Stimulated activated CD4-positive, alpha-beta T cell treated with anti-CD3 and anti-CD28 coated beads, TNF-alpha, amount 100 ng/mL, for 24 hours (primary cell): ENCODE measurements at regions not wholly inside any gene's neighbourhood (a gene's known extent, or its start where the extent isn't known, plus 50 kb on each side); places are given as distances from the start of the nearest gene placed in this dataset.
"Not testable (repeated sequence)": the region's sequence is repeated elsewhere in the genome, so short reads cannot be mapped to it uniquely, and the experiment has no call there.

Experiments used
- DNase-seq, 3 experiments: peaks; one replicate each; pipeline ENCODE4 v3.0.0-alpha.2; 2020; ENCODE audit warnings: low read depth in 3 of 3

DNA sequence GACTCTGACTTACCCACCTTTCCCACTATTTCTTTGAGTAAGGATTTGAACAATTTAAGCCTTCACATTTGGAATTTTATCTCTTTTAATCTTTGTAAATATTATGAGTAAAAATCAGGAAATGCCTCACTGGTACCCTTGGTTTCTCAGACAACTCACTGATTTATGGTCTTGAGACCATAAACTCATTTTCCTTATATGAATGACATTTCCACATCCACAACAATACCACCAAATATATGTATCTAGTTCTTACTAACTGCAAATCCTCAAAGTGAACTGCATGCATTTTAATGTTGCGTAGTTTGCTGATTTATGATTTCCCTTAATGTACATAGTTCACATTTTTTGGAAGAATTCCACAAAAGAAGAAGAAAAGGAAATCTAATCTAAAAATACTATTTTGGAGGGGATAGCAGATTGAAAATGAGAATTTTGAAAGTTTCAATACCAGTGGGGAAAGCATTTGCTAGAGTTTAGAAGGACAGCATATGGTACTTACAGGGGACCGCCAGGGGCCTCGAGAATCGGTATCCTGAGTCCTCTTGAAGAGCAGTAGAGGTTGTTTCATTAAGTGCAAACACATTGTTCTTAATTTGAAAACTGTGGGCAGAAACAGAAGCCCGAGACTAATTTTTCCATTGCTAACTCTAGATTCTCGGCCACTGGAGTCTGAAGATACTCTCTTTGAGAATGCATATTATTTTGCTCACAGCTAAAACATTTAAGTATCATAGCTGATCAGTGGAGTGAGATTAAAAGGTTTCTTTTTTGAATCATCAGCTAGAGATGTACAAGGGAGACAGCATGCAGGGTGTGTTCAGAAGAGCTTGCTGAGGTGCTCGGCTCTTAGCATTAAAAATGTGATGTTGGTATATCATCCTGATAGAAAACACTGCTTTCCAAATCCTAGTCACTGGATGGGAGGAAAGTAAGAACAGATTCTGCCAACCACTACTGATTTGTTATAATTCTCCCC lies 964.0 kb downstream of the GATA3 start:
- DNase-seq: no peak

DNA sequence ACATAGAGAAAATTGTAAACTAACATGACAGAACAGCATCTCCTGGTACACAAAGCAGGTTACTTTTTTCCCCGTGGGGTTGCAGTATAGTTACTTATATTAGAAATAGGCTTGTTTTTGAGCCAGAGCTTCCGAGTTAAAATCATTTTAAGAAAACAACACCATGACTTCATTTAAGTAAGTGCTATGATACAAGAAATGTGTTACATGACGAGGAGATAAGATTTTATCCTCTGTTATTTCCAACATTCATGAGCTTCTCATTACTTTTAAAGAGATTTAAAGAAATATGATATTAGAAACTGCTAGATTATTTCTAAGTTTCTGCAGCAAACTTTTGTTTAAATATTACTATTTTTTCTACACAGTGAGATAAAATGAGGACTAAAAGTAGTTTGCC lies 968.7 kb downstream of the GATA3 start:
- DNase-seq: no peak

DNA sequence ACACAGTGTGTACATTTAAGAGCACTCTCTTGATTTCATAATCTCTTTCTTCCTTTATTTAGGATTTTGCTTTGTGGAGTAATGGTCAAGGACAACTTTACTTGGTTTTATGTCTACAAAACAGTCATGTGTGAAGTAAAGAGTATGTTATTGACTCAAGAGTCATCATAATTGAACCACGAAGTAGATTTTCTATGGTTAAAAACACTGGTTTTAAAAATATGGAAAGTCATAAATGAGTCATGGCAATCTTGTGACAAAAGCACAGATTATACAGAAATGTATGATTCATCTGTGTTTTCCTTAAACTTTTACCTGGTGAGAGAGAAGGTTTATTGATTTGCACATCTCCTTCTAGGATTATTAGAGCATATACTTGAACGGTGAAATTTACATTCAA lies 969.7 kb downstream of the GATA3 start:
- no peak for DNase-seq

DNA sequence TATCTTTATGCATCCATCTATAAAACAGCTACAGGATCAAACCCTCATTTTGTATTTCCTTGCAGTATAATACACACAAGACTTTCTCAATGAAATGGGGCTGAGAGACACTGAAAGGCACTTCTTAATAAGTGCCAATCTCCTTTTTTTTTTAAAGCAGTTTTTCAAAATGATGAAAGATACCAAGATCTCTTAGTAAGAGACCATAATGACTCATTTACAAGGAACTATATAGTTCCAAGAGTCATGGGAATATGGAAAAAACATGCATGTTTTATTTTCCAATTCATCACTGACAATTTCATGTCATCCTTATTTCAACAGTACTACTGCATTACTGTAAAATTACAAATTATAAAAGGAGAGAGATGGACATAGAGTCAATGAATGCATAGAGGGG lies 973.7 kb downstream of the GATA3 start:
- DNase-seq: no peak

DNA sequence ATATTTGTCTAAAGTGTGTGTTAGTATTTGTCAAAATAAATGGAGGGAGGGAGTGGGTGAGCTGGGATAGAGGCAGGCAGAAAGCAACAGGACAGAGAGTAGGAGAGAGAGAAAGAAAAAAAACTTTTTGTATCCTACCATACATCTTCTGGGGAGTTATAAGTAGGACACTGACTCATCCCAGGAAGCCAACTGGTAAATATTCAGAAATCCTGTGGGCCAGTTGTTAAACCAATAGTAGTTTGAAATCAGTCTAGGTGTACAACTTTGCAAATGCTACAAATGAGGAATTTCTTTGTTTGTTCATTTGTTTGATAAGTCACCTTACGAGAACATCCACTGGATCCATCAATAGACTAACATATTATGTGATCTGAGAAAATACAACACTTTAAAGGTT lies 980.9 kb downstream of the GATA3 start:
- no peak for DNase-seq

DNA sequence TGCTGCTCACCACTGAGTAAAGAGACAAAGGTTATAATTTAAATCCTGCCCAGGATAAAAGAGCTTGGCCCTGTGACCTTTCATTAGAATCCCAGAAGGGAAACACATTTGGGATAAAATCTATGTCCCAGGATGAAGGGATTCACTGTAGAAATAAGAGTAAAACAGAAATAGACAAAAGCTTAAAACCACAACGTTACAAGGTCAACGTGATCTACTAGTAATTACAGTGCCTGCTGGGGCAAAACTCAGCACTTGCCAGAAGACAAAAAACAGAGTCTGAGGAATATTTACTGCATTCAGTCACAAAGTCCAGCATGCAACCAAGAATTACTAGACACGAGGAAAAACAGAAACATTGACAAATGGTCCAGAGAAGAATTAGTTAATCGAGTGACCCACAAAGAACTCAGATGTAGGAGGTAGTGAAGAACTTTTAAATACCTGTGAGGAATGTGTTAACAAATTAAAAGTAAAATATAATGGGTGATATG lies 982.3 kb downstream of the GATA3 start:
- DNase-seq: no peak

DNA sequence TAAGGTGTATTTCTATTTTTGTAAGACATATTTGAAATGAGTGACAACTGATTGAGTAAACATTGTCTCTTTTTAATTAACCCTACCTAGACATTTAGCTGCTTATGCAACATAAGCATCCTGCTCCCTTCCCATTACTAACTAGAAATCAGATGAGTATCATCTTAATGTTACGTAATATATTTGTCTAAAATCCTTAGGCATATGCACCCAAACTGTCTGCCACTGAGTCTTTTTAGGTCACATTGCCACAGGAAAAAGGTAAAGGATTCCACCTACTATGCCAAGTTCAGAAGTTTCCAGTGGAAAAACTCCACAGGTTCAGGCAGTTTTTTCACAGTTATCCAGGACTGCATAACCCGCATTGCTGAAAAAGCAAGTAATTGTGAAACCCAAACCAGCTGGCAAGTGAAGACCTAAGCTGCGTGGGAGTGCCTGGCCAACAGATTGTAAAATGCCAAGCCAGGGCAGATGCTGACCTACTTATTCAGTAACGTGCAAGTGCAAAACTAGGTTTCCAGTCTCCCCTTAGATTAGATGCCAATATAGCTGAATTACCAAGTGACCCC lies 983.7 kb downstream of the GATA3 start:
- no peak for DNase-seq

DNA sequence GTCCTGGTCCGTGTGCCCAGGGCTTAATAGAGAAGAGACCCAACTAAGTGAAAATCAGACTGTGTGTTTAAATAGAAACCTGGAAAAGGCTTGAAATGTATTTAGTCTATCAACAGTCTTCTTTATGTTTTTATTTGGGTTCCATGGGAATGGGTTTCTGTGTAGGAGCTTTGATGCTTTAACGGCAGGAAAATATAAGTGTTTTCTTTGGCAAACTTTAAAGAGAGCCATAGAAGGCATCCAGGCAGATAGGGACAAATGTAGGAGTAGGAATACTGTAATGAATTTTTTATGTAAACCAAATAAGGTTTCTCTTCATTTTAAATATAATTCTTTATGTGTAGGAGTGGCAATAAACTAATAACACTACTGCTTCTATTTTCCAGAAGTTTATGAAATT lies 989.0 kb downstream of the GATA3 start:
- DNase-seq: no peak

DNA sequence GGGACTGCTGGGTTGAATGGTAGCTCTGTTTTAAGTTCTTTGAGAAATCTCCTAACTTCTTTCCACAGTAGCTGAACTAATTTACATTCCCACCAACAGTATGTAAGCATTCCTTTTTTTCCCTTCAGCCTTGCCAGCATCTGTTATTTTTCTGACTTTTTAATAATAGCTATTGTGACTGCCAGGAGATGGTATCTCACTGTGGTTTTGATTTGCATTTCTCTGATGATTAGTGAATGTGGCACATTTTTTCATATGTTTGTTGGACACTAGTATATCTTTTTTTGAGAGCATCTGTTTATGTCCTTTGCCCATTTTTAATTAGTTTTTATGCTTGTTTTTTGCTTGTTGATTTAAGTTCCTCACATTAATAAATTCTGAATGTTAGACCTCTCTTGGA lies 990.8 kb downstream of the GATA3 start:
- DNase-seq: no peak

DNA sequence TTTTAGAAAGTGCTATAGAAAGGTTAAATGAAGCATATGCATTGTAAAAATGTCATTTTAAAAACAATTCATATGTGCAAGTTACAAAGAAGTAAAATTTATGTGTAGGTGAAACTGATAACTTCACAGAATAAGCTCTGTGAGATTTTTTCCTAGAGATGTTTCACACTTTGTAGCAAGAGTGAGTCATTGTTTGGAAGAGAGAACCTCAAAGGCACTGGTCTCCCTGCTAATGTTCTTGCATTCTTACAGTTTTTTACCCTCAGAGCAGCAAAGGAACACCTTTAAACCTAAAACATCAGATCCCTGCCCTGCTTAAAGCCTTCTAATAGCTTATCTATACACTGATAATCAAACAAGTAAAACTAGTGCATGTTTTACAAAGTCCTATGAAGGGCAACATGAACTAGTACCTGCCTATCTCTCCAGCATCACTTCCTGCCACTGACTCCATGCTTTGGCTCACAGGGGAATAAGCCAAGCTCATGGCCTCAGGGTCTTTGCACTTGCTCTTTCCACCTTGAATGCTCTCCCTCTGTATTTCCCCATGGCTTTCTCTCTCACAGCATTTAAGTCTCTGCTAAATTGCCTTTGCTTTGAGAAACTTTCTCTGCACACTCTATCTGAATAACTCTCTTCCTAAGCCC lies 997.0 kb downstream of the GATA3 start:
- no peak for DNase-seq

DNA sequence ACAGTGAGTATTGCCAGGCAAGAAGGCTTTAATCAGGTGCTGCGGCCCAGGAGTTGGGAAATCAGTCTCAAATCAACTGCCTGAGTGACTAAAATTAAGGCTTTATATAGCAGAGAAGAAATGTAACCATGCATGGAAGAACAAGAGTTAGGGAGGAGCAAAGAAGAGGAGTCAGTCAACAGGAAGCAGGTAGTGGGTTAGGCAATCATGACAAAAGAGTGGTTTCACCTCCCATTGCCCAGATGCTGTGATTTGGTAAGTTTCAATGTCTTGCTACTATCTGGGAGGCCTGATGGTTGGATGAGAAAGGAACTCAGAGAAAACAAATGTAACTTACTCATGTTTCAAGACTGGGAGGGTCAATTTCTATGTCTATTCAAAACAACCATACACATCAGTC lies 998.3 kb downstream of the GATA3 start:
- DNase-seq: no peak

DNA sequence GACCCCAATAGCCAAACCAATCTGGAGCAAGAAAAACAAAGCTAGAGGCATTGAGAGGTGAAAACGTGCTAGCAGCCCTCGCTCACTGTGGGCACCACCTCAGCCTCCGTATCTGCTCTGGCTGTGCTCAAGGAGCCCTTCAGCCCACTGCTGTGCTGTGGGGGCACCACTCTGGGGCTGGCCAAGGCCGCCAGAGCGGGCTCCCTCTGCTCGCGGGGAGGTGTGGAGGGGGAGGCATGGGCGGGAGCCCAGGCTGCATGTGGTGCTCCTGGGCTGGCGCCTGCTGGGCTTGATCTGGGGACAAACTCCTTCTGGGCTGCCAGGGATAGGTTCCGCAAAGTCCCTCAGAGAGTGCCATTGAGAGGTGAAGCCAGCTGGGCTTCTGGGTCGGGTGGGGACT lies 1002.0 kb downstream of the GATA3 start:
- DNase-seq: no peak

DNA sequence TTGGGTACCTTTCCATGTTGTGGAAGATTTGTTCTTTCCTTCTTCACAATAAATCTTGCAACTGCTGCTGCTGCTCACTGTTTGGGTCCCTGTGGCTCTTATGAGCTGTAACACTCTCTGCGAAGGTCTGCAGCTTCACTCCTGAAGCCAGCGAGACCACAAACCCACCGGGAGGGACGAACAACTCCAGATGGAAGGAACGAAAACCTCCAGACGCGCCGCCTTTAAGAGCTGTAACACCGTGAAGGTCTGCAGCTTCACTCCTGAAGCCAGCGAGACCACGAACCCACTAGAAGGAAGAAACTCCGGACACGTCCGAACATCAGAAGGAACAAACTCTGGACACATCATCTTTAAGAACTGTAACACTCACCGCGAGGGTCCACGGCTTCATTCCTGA lies 1002.8 kb downstream of the GATA3 start:
- not testable (repeated sequence) for DNase-seq

DNA sequence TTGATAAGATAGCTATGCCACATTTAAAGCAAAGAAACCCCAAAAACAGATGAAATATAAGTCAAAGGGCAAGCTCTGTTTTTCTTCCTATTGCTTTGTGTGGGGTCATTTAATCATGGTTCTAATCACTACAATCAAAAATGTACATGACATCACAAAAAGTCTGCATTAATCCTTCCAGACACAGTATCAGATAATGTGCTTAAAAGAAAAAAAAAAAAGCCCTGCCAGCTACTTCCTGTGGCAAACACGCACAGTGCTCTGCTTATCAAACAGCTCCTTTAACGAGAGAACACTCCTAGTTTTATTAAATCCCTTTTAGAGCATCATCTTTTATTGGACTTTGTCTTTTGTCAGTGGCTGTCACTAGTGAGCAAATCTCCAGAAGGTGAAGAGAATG lies 1005.8 kb downstream of the GATA3 start:
- no peak for DNase-seq

DNA sequence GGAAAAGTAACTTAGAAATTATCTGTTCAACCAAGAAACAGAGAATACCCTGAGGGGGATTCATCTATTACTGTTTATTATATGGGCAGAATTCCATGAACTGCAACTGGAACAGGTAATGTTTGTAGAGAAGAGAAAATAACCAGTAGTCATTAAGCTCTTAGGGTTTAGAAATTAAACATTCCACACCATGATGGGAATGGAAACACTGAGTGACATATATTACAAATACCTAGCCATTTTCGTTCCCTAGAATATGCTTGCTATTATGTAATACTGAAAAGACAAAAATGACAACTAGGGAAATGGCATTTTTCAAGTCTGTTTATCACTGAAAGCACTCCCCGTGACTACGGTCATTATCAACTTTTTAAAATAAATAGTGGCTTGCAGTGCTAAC lies 1007.4 kb downstream of the GATA3 start:
- DNase-seq: no peak

DNA sequence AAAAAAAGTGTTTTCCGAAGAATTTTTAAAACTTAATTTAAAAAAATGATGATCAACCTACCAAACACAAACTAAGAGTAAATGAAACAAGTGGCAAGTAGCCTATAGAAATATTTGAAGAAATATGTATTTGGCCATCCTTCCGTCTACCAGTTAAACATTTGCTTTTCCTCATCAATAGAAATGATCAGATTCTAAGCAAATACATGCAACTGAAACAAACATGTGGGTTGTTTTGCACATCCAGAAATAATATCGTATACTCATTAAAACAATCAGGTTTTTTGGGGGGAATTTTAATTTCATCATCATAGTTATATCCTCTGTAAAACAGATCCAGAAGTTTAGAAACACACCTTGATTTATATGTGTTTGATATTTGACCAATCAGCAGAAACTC lies 1011.7 kb downstream of the GATA3 start:
- no peak for DNase-seq

DNA sequence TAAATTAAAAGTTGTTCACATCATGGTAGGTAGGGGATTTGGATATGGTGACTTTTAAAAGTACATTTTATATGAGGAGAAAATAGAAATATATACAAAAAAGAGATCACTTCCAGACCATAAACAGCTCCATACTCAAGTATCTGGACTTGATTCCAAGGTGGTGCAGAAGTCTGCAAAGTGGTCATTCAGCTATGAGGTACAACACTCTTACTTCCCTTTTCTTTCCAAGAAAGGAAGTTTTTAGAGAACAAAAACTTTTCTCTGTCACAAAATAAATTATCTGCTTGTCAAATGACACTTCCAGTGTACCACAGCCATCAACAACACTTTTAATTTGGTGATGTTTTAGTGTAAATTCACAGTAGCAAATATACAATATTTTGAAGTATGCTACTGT lies 1013.5 kb downstream of the GATA3 start:
- DNase-seq: no peak

DNA sequence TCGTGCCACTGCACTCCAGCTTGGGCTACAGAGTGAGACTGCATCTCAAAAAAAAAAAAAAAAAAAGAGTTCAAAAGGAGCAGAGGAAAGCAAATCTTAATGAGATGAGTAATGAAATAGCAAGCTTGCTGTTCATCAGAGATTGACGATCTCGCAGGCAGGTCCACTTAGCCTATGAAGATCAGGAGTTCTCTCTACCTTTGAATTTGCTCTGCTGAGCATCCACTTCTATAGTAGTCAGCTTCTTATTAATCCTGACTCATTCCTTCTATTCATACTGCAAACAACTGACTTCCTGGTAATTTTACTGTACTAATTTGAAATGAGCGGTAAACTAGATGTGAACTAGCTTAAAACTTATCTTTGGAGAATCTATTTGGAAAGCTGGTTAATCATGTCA lies 1014.6 kb downstream of the GATA3 start:
- no peak for DNase-seq

DNA sequence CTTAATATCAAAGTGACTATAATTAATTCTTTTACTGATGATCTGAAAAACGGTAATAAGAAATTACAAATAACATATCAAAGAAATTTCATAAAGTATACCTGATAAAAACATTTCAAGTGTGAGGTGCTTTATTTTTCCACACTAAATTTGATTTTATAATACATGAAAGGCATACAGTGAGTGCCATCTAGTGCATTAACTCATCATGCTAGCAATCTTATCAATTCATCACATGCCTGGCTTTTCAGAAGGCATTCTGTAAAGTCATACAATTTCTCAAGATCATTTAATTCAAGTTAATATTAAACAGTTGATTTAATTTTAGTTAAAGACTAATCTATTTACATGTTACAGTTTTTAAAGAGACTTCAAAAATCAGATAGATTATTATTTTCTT lies 1020.9 kb downstream of the GATA3 start:
- no peak for DNase-seq

DNA sequence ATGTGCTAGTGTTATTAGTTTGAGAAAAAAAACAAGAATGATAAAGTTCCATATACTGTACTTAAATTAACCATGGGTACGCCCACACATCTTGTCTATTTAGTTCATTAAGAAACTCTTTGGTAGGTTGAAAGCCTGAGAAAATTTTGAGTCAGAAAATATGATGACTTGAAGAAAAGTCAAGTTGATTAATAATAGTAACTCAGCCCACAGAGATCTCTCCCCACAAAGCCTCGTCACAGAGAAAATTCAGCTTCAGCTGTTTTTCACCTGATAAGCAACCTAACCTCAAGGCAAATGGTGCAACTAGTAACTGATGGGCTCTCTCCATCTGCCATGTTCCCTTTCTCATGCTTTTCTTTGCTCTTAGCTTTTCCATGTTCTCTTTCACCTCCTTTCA lies 1021.6 kb downstream of the GATA3 start:
- no peak for DNase-seq

DNA sequence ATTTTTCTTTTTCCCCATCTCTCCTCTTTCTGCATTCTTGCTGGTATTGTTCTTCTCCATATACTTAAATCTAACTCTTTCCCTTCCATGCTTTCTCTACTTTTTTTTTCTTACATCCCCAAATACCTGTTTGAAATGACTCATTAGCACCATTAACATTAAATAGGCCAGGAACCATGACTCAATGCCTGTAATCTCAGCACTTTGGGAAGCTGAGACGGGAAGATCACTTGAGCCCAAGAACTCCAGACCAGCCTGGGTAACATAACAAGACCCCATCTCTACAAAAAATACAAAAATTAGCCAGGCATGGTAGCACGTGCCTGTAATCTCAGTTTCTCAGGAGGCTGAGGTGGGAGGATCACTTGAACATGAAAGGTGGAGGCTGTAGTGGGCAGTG lies 1026.8 kb downstream of the GATA3 start:
- DNase-seq: no peak

DNA sequence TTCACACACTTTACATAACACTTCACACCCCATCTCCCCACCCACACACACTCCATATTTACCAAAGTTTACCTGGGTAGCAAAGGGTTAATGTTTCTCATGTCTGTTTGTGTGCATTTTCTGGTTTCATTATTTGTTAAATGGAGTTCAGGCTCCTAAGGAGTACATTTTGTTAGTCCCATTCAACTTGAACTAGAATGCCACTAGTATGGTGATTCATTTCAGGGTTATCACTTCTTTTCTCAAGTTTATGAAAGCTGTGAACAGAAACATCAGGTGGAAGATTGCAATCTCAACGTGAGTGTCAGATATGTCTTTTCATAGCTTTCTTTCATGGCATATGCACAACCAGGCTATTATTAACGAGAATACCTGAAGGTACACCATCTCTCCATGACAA lies 1027.5 kb downstream of the GATA3 start:
- no peak for DNase-seq
